ENCODE measurements at regions not wholly inside any gene's neighbourhood (a gene's known extent, or its start where the extent isn't known, plus 50 kb on each side); places are given as distances from the start of the nearest gene placed in this dataset.
A peak's percentile ranks its signal among the peaks of the same experiment; 100 is the strongest.

- ATAC-seq = peak; percentile 40
- intact Hi-C loops (cut with micrococcal nuclease; ENCODE audit: unreplicated experiment) = no loop called here
Observed at GRCh38 chr10:100654782-100655325, 90.5 kb upstream of the PAX2 start.

GRCh38 chr10:100655326-100655759 lies 90.0 kb upstream of the PAX2 start:
- 34% methylated on average over 19 of the region's 20 CpGs for WGBS (ENCODE audit: low lambda C conversion rate)
- FAIRE-seq (no peak), DNase-seq (ENCODE audit: low spot score) (no peak), ATAC-seq (no peak)
- in situ Hi-C loops (cut with HindIII; ENCODE audit: extremely low pct_ligation_motif_present, low pct_unique_long_range_greater_than_20kb) = no loop called here
- no peaks in the 10 kb centered on the region for H3K36me3 ChIP-seq (replicated peaks in 1 of 2; ENCODE audit: control insufficient read depth in 1 of 2, insufficient read depth in 2 of 2, low read length in 2 of 2)
- peak overlapping the region; percentile 58; the same call in 1 of the 2 replicates for H3K4me2 ChIP-seq (ENCODE audit: low read depth, low read length)
- TF ChIP-seq ZNF589 (CRISPR knock-in tag; conservative IDR thresholded peaks at IDR 0.05) (no peak), EZH2 (conservative IDR thresholded peaks at IDR 0.05; ENCODE audit: low read depth, low read length) (0 out of 2 replicates have a peak, but pooled peaks have one; percentile 71)
- ChIA-PET CTCF (ENCODE audit: low intra/inter-chr PET ratio, low total read pairs) (no interaction called here), POLR2A (no interaction called here)
- no TSS peak for BruUV-seq (replicated peaks)
- peak overlapping the region in 2 of 3 experiments; percentile 20 to 60; a peak in 2 of 6 replicates for H3K4me3 ChIP-seq (replicated peaks in 1 of 3; ENCODE audit: insufficient read depth in 1 of 3, low read depth in 2 of 3, low read length in 3 of 3)
- peaks cover 20% of the 10 kb centered on the region; the same call in 1 of the 2 replicates for H3K4me1 ChIP-seq (ENCODE audit: insufficient read depth, low read length)
- H3K9me3 ChIP-seq (ENCODE audit: low read length) = no peaks in the 10 kb centered on the region
- no peak overlapping the region for H3K9ac ChIP-seq (ENCODE audit: insufficient read depth, low read depth, low read length)
- no peak overlapping the region for H2AFZ ChIP-seq (ENCODE audit: low read length)
- peaks cover 12 to 75% of the 10 kb centered on the region in 2 experiments for H3K27me3 ChIP-seq (ENCODE audit: control insufficient read depth in 1 of 2, insufficient read depth in 2 of 2, low read length in 2 of 2)
- H4K20me1 ChIP-seq (ENCODE audit: insufficient read depth, low read length) = no peaks in the 10 kb centered on the region
- intact Hi-C loops (cut with micrococcal nuclease; ENCODE audit: unreplicated experiment) = no loop called here
- no peaks in the 10 kb centered on the region for H3K79me2 ChIP-seq (ENCODE audit: insufficient read depth, low read length)
- no peak overlapping the region for H3K27ac ChIP-seq (ENCODE audit: extremely low read length, insufficient read depth, low read length)

More at GRCh38 chr10:100654782-100655325, 90.5 kb upstream of the PAX2 start:
- no peak overlapping the region for H3K27ac ChIP-seq (ENCODE audit: extremely low read length, insufficient read depth, low read length)
- no TSS peak for BruUV-seq (replicated peaks)
- WGBS (ENCODE audit: low lambda C conversion rate) = 5% methylated on average over 22 of the region's 46 CpGs
- no peaks in the 10 kb centered on the region for H4K20me1 ChIP-seq (ENCODE audit: insufficient read depth, low read length)
- H3K4me2 ChIP-seq (ENCODE audit: low read depth, low read length) = peak overlapping the region; percentile 58
- in situ Hi-C loops (cut with HindIII; ENCODE audit: extremely low pct_ligation_motif_present, low pct_unique_long_range_greater_than_20kb) = no loop called here
- peaks cover 12 to 70% of the 10 kb centered on the region in 2 experiments for H3K27me3 ChIP-seq (ENCODE audit: control insufficient read depth in 1 of 2, insufficient read depth in 2 of 2, low read length in 2 of 2)
- FAIRE-seq = no peak
- ChIA-PET CTCF (ENCODE audit: low intra/inter-chr PET ratio, low total read pairs) (no interaction called here), POLR2A (no interaction called here)
- H3K79me2 ChIP-seq (ENCODE audit: insufficient read depth, low read length) = no peaks in the 10 kb centered on the region
- peaks cover 20% of the 10 kb centered on the region; the same call in 1 of the 2 replicates for H3K4me1 ChIP-seq (ENCODE audit: insufficient read depth, low read length)
- H2AFZ ChIP-seq (ENCODE audit: low read length) = no peak overlapping the region
- no peak for DNase-seq (ENCODE audit: low spot score)
- TF ChIP-seq GABPB1 (CRISPR knock-in tag; IDR thresholded peaks at IDR 0.05) (peak; percentile 22; the same call in 1 of the 2 replicates), NFYC (CRISPR knock-in tag; IDR thresholded peaks at IDR 0.05) (no peak), HNRNPK (IDR thresholded peaks at IDR 0.05; ENCODE audit: low read depth, low read length, poor library complexity, severe bottlenecking) (peak; percentile 21), ZNF777 (CRISPR knock-in tag; IDR thresholded peaks at IDR 0.05) (peak; percentile 80)
- H3K36me3 ChIP-seq (replicated peaks in 1 of 2; ENCODE audit: control insufficient read depth in 1 of 2, insufficient read depth in 2 of 2, low read length in 2 of 2) = no peaks in the 10 kb centered on the region
- H3K9ac ChIP-seq (ENCODE audit: insufficient read depth, low read depth, low read length) = no peak overlapping the region
- H3K9me3 ChIP-seq (ENCODE audit: low read length) = no peaks in the 10 kb centered on the region
- H3K4me3 ChIP-seq (replicated peaks in 1 of 3; ENCODE audit: insufficient read depth in 1 of 3, low read depth in 2 of 3, low read length in 3 of 3) = peak overlapping the region; percentile 20 to 60 (median 34); a peak in 3 of 6 replicates

All from HepG2 (cell line).